Transverse colon (tissue), 3 donors: ENCODE measurements at regions not wholly inside any gene's neighbourhood (a gene's known extent, or its start where the extent isn't known, plus 50 kb on each side); places are given as distances from the start of the nearest gene placed in this dataset.

Source experiments
- CTCF ChIP-seq, 5 experiments: fragments of 200-600 bp in 3 of 5; fragments of 450-650 bp in 2 of 5; sonication (generic) in 3 of 5; IDR thresholded peaks; 1 replicate in 2 of 5; 2 replicates in 3 of 5; pipeline ENCODE4 v1.5.1; 2016 to 2017; ENCODE audit warnings: antibody characterized with exemption in 5 of 5, inconsistent platforms in 3 of 5, mild to moderate bottlenecking in 2 of 5, moderate library complexity in 1 of 5
- POLR2A ChIP-seq: fragments of 450-650 bp; IDR thresholded peaks from one replicate; pipeline ENCODE4 v1.6.1; 2016; ENCODE audit warnings: antibody characterized with exemption, mild to moderate bottlenecking, moderate library complexity

GRCh38 chr2:19810637-19811036, 91.1 kb downstream of the TTC32 start:
- TF ChIP-seq CTCF (IDR thresholded peaks at IDR 0.05) = no peak
- no peak for TF ChIP-seq POLR2A
